Esophagus muscularis mucosa (tissue), 3 donors: ENCODE measurements at regions not wholly inside any gene's neighbourhood (a gene's known extent, or its start where the extent isn't known, plus 50 kb on each side); places are given as distances from the start of the nearest gene placed in this dataset.

ENCODE experiments used
- CTCF ChIP-seq, 3 experiments: fragments of 200-600 bp in 2 of 3; fragments of 450-650 bp in 1 of 3; sonication (generic) in 2 of 3; IDR thresholded peaks; one replicate each; pipeline ENCODE4 v1.5.1; 2017 to 2019; ENCODE audit warnings: antibody characterized with exemption in 3 of 3, mild to moderate bottlenecking in 2 of 3, moderate library complexity in 1 of 3
- EP300 ChIP-seq: sonication (generic); formaldehyde crosslinking; IDR thresholded peaks from one replicate; pipeline ENCODE4 v1.6.1; 2017; ENCODE audit warnings: antibody characterized with exemption

GRCh38 chr18:77668219-77668618 is 418.6 kb downstream of the GALR1 start:
- TF ChIP-seq EP300: no peak
- TF ChIP-seq CTCF (IDR thresholded peaks at IDR 0.05): no peak
